ENCODE measurements at regions not wholly inside any gene's neighbourhood (a gene's known extent, or its start where the extent isn't known, plus 50 kb on each side); places are given as distances from the start of the nearest gene placed in this dataset.

GRCh38 chr2:189999661-190000060, 62.9 kb downstream of the MSTN start:
- no peak for TF ChIP-seq EZH2phosphoT487 (IDR thresholded peaks at IDR 0.05; ENCODE audit: borderline replicate concordance)
- TF ChIP-seq CTCF (conservative IDR thresholded peaks at IDR 0.05; ENCODE audit: low read length): no peak
